ENCODE measurements at regions not wholly inside any gene's neighbourhood (a gene's known extent, or its start where the extent isn't known, plus 50 kb on each side); places are given as distances from the start of the nearest gene placed in this dataset.

DNA sequence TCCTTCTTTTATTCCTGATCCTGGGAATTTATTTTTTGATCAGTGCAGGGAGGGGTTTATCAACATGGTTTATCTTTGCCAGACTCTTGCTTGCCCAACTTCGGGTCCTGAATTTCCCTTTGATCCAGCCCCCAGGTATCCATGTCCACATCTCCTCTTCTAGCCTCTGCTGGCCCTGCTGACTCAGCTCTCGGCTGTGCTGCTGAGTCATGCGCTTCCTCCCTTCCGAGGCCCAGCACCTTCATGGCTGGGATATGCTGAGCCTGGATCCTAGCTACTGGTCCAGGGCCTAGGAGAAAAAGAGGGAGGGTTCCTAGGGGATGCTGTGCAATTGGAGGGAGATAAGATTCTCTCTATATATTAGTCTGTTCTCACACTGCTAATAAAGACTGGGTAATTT, 380.7 kb upstream of the SHH start:
- Mint-ChIP-seq H3K36me3 (ENCODE audit: low read depth) (no peaks in the 10 kb centered on the region), H3K4me3 (no peak overlapping the region), H3K27ac (no peak overlapping the region), H3K4me1 (ENCODE audit: low read depth) (no peaks in the 10 kb centered on the region), H3K27me3 (no peaks in the 10 kb centered on the region), H3K9me3 (no peaks in the 10 kb centered on the region)
- ChIA-PET CTCF (no interaction called here), POLR2A (no interaction called here)
- ATAC-seq = no peak
- no peak for DNase-seq
- intact Hi-C loops (cut with micrococcal nuclease) = no loop called here
- TF ChIP-seq, protein P1, sequence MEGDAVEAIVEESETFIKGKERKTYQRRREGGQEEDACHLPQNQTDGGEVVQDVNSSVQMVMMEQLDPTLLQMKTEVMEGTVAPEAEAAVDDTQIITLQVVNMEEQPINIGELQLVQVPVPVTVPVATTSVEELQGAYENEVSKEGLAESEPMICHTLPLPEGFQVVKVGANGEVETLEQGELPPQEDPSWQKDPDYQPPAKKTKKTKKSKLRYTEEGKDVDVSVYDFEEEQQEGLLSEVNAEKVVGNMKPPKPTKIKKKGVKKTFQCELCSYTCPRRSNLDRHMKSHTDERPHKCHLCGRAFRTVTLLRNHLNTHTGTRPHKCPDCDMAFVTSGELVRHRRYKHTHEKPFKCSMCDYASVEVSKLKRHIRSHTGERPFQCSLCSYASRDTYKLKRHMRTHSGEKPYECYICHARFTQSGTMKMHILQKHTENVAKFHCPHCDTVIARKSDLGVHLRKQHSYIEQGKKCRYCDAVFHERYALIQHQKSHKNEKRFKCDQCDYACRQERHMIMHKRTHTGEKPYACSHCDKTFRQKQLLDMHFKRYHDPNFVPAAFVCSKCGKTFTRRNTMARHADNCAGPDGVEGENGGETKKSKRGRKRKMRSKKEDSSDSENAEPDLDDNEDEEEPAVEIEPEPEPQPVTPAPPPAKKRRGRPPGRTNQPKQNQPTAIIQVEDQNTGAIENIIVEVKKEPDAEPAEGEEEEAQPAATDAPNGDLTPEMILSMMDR (IDR thresholded peaks at IDR 0.05) = no peak

DNA sequence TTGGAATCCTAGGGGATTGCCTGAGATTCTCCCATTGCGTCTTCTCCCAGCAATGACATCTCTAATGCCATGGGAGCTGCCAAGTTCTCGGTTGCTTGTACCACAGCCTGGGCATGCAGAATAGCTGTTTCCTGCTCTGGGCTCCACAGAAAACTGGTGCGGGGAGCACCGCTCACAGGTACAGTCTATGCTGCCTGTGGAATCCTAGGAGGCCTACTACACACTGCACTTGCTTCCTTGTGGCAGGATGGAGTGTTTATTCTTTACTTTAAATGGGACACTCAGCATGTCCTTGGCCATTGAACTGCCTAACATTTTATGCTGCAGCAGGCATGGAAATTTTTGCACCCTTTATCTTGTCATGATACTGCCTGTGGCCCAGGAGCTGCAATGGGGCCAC, 378.8 kb upstream of the SHH start:
- Mint-ChIP-seq H3K36me3 (ENCODE audit: low read depth) (no peaks in the 10 kb centered on the region), H3K9me3 (peaks cover 6% of the 10 kb centered on the region), H3K27ac (no peak overlapping the region), H3K27me3 (no peaks in the 10 kb centered on the region), H3K4me1 (ENCODE audit: low read depth) (no peaks in the 10 kb centered on the region), H3K4me3 (no peak overlapping the region)
- TF ChIP-seq, protein P1 (IDR thresholded peaks at IDR 0.05) = no peak
- ATAC-seq (no peak), DNase-seq (no peak)
- intact Hi-C loops (cut with micrococcal nuclease) = no loop called here
- ChIA-PET CTCF (no interaction called here), POLR2A (no interaction called here)

DNA sequence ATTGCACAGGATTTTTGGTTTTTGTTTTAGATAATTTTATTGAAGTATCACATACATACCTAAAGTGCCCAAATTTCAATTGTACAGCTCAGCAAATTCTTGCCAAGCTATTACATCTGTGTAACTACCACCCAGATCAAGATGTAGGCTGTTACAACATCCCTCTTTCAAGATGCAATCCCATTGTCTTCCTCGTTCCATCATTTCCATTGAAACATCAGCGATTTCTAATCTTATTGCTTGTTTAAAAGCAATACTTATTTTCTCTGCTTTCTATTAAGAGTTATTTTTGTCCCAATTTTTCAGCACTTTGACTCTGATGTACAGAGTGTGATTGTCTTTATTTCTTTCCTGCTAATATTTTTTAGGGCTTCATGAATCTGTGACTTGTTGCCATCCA, 372.8 kb upstream of the SHH start:
- no peaks in the 10 kb centered on the region for H3K4me1 Mint-ChIP-seq (ENCODE audit: low read depth)
- H3K36me3 Mint-ChIP-seq (ENCODE audit: low read depth) = no peaks in the 10 kb centered on the region
- intact Hi-C loops (cut with micrococcal nuclease) = no loop called here
- peaks cover 6% of the 10 kb centered on the region for H3K9me3 Mint-ChIP-seq
- ChIA-PET POLR2A (no interaction called here), CTCF (no interaction called here)
- TF ChIP-seq, protein P1 (IDR thresholded peaks at IDR 0.05) = no peak
- H3K4me3 Mint-ChIP-seq = no peak overlapping the region
- H3K27ac Mint-ChIP-seq = no peak overlapping the region
- ATAC-seq = no peak
- DNase-seq = no peak
- peaks cover under 1% of the 10 kb centered on the region for H3K27me3 Mint-ChIP-seq

DNA sequence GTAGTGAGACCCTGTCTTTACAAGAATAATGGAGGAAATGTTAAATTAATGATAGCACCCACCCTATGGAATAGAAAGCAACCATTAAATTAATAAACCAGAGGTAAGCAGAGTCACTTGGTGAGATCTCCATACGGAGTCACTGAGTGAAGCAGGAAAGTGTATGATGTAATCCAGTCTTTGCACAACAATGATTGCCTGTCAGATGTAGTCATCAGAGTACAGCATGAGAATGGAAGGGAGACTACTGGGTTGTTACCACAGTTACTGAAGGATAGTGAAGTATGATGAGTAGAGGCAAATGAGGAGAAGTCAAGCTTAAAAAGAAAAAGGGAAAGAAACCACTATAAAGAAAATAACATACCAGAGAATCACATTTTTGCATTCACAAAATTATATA, 371.9 kb upstream of the SHH start:
- DNase-seq (no peak), ATAC-seq (no peak)
- H3K27me3 Mint-ChIP-seq = peaks cover 4% of the 10 kb centered on the region
- TF ChIP-seq, protein P1 (IDR thresholded peaks at IDR 0.05) = no peak
- H3K27ac Mint-ChIP-seq = no peak overlapping the region
- ChIA-PET CTCF (no interaction called here), POLR2A (no interaction called here)
- intact Hi-C loops (cut with micrococcal nuclease) = no loop called here
- H3K36me3 Mint-ChIP-seq (ENCODE audit: low read depth) = no peaks in the 10 kb centered on the region
- peaks cover 6% of the 10 kb centered on the region for H3K9me3 Mint-ChIP-seq
- H3K4me1 Mint-ChIP-seq (ENCODE audit: low read depth) = no peaks in the 10 kb centered on the region
- no peak overlapping the region for H3K4me3 Mint-ChIP-seq

DNA sequence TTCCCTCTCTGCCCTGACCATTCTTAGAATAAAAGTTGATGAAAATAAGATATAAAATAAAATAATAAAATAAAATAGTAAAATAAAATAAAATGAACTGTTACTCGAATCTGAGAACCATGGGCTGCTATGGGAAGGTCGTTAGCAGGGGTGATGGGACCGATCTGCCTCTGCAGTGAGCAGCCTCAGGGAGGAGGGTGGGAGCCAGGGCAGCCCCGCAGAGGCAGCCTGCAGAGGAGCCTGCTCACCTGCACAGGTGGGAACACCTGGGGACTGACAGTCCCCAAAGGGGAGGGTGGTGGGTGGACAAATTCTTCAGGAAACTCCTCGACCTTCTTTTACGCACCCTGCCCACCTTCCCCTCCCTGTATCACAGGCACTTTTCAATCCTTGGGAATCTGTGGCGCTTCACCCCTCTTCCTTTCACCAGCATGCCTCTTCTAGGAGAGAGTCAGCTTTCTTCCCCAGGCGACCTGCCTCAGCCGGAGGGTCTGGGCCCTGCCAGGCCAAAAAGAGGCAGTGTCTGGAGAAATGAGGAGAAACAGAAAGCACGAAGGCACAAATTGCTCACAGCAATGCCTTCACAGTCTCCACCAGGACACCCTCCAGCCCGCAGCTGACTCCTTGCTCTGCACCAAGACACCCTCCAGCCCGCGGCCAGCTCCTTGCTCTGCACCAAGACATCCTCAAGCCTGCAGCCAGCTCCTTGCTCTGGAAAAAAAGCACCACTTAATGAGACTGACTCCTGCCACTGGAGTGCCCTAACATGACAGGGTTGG, 368.4 kb upstream of the SHH start:
- ChIA-PET CTCF (no interaction called here), POLR2A (no interaction called here)
- TF ChIP-seq, protein P1 (IDR thresholded peaks at IDR 0.05) = no peak
- ATAC-seq = no peak
- Mint-ChIP-seq H3K36me3 (ENCODE audit: low read depth) (no peaks in the 10 kb centered on the region), H3K4me3 (no peak overlapping the region), H3K9me3 (no peaks in the 10 kb centered on the region), H3K27ac (no peak overlapping the region), H3K4me1 (ENCODE audit: low read depth) (no peaks in the 10 kb centered on the region), H3K27me3 (peaks cover 4% of the 10 kb centered on the region)
- DNase-seq = no peak
- intact Hi-C loops (cut with micrococcal nuclease) = no loop called here
